NCI-H2029 (cell line): ENCODE measurements at regions not wholly inside any gene's neighbourhood (a gene's known extent, or its start where the extent isn't known, plus 50 kb on each side); places are given as distances from the start of the nearest gene placed in this dataset.
"Not testable (repeated sequence)": the region's sequence is repeated elsewhere in the genome, so short reads cannot be mapped to it uniquely, and the experiment has no call there.

ENCODE experiments used
- DNase-seq: peaks from one replicate; lab custom pipeline; 2025; lab: John Stamatoyannopoulos, UW

GRCh38 chr3:197407053-197407452 lies 108.6 kb upstream of the DLG1 start:
- DNase-seq, result no peak

- DNase-seq, result no peak
Observed at GRCh38 chr3:197406266-197406665, 107.9 kb upstream of the DLG1 start.

GRCh38 chr3:197404754-197405153 lies 106.3 kb upstream of the DLG1 start:
- no peak for DNase-seq

- no peak for DNase-seq
Observed at GRCh38 chr3:197404030-197404429, 105.6 kb upstream of the DLG1 start.

- not testable (repeated sequence) for DNase-seq
Observed at GRCh38 chr3:197402401-197402800, 104.0 kb upstream of the DLG1 start.

GRCh38 chr3:197399486-197399885 lies 101.1 kb upstream of the DLG1 start:
- no peak for DNase-seq

GRCh38 chr3:197398286-197398878 lies 100.0 kb upstream of the DLG1 start:
- no peak for DNase-seq

- DNase-seq, result no peak
Observed at GRCh38 chr3:197397838-197398237, 99.4 kb upstream of the DLG1 start.

GRCh38 chr3:197394464-197395321 lies 96.3 kb upstream of the DLG1 start:
- DNase-seq, result no peak

- DNase-seq, result not testable (repeated sequence)
Observed at GRCh38 chr3:197394126-197394463, 95.7 kb upstream of the DLG1 start.

GRCh38 chr3:197393711-197394110 lies 95.3 kb upstream of the DLG1 start:
- DNase-seq, result no peak

- no peak for DNase-seq
Observed at GRCh38 chr3:197392961-197393360, 94.5 kb upstream of the DLG1 start.

GRCh38 chr3:197381371-197381770 lies 83.0 kb upstream of the DLG1 start:
- DNase-seq, result no peak

GRCh38 chr3:197380786-197381185 lies 82.4 kb upstream of the DLG1 start:
- no peak for DNase-seq

- no peak for DNase-seq
Observed at GRCh38 chr3:197378985-197379718, 80.7 kb upstream of the DLG1 start.

- no peak for DNase-seq
Observed at GRCh38 chr3:197376735-197377555, 78.5 kb upstream of the DLG1 start.

- DNase-seq, result no peak
Observed at GRCh38 chr3:197376020-197376419, 77.6 kb upstream of the DLG1 start.

- DNase-seq, result no peak
Observed at GRCh38 chr3:197375001-197375441, 76.6 kb upstream of the DLG1 start.

GRCh38 chr3:197373096-197373495 lies 74.7 kb upstream of the DLG1 start:
- no peak for DNase-seq

- DNase-seq, result no peak
Observed at GRCh38 chr3:197372047-197372661, 73.7 kb upstream of the DLG1 start.

- DNase-seq, result peak; percentile 82
Observed at GRCh38 chr3:197371591-197372046, 73.2 kb upstream of the DLG1 start.

- DNase-seq, result no peak
Observed at GRCh38 chr3:197369545-197369944, 71.1 kb upstream of the DLG1 start.
